ENCODE measurements at regions not wholly inside any gene's neighbourhood (a gene's known extent, or its start where the extent isn't known, plus 50 kb on each side); places are given as distances from the start of the nearest gene placed in this dataset.

GRCh38 chr13:102993348-102993747 lies 72.9 kb downstream of the SLC10A2 start:
- no peaks in the 10 kb centered on the region for H3K36me3 ChIP-seq (ENCODE audit: control insufficient read depth, insufficient read depth, low read length)
- no peak overlapping the region for H3K27ac ChIP-seq (ENCODE audit: low read depth, low read length)
- H3K4me2 ChIP-seq (ENCODE audit: low read length): no peak overlapping the region
- no peak overlapping the region for H4K8ac ChIP-seq (ENCODE audit: low read depth, low read length)
- no peak overlapping the region for H3K4ac ChIP-seq (ENCODE audit: low read depth, low read length)
- H2AK5ac ChIP-seq (ENCODE audit: low read length): no peak overlapping the region
- no peak overlapping the region for H3K9ac ChIP-seq (ENCODE audit: low read length)
- H3K4me3 ChIP-seq (ENCODE audit: low read length): no peak overlapping the region
- H3K79me2 ChIP-seq (ENCODE audit: control insufficient read depth, insufficient read depth, low read length): no peaks in the 10 kb centered on the region
- no peaks in the 10 kb centered on the region for H3K4me1 ChIP-seq (ENCODE audit: control insufficient read depth, low read depth, low read length)
- H3K27me3 ChIP-seq (ENCODE audit: insufficient read depth, low read length, poor library complexity): no peaks in the 10 kb centered on the region
- H2BK15ac ChIP-seq (replicated peaks; ENCODE audit: low read depth): no peak overlapping the region
- no peak overlapping the region for H3K56ac ChIP-seq (ENCODE audit: low read length)
- no peak overlapping the region for H2BK120ac ChIP-seq (ENCODE audit: low read depth, low read length)
- no peak overlapping the region for H2BK5ac ChIP-seq (ENCODE audit: low read length)
- no peak for DNase-seq
- no peak overlapping the region for H3K23ac ChIP-seq (ENCODE audit: low read length)
- no peak overlapping the region for H3K18ac ChIP-seq (ENCODE audit: low read length)
- H4K5ac ChIP-seq (ENCODE audit: low read length): no peak overlapping the region
- no CpG with 5 or more reads among the region's 2 CpGs for WGBS (ENCODE audit: extremely low coverage, insufficient coverage, low lambda C conversion rate)
- no peaks in the 10 kb centered on the region for H3K79me1 ChIP-seq (ENCODE audit: low read length)

GRCh38 chr13:102984210-102984609 lies 82.0 kb downstream of the SLC10A2 start:
- WGBS (ENCODE audit: extremely low coverage, insufficient coverage, low lambda C conversion rate): no CpG with 5 or more reads among the region's 5 CpGs

GRCh38 chr13:102983496-102983895 lies 82.7 kb downstream of the SLC10A2 start:
- Histone ChIP-seq H3K79me1 (ENCODE audit: low read length) (no peaks in the 10 kb centered on the region), H3K27ac (ENCODE audit: low read depth, low read length) (no peak overlapping the region)

More at GRCh38 chr13:102984210-102984609, 82.0 kb downstream of the SLC10A2 start:
- Histone ChIP-seq H3K4me3 (ENCODE audit: low read length) (no peak overlapping the region), H3K23ac (ENCODE audit: low read length) (no peak overlapping the region), H3K36me3 (ENCODE audit: control insufficient read depth, insufficient read depth, low read length) (no peaks in the 10 kb centered on the region), H3K4me2 (ENCODE audit: low read length) (no peak overlapping the region), H3K79me1 (ENCODE audit: low read length) (no peaks in the 10 kb centered on the region), H2BK5ac (ENCODE audit: low read length) (no peak overlapping the region), H3K27me3 (ENCODE audit: insufficient read depth, low read length, poor library complexity) (no peaks in the 10 kb centered on the region), H4K5ac (ENCODE audit: low read length) (no peak overlapping the region), H3K4me1 (ENCODE audit: control insufficient read depth, low read depth, low read length) (no peaks in the 10 kb centered on the region), H3K56ac (ENCODE audit: low read length) (no peak overlapping the region), H2AK5ac (ENCODE audit: low read length) (no peak overlapping the region), H3K79me2 (ENCODE audit: control insufficient read depth, insufficient read depth, low read length) (no peaks in the 10 kb centered on the region), H2BK15ac (replicated peaks; ENCODE audit: low read depth) (no peak overlapping the region), H3K18ac (ENCODE audit: low read length) (no peak overlapping the region), H3K27ac (ENCODE audit: low read depth, low read length) (no peak overlapping the region), H2BK120ac (ENCODE audit: low read depth, low read length) (no peak overlapping the region), H3K4ac (ENCODE audit: low read depth, low read length) (no peak overlapping the region), H3K9ac (ENCODE audit: low read length) (no peak overlapping the region), H4K8ac (ENCODE audit: low read depth, low read length) (no peak overlapping the region)
- no peak for DNase-seq

GRCh38 chr13:102980331-102980982 lies 85.8 kb downstream of the SLC10A2 start:
- Histone ChIP-seq H3K9ac (ENCODE audit: low read length) (no peak overlapping the region), H3K4me3 (ENCODE audit: low read length) (no peak overlapping the region), H3K27ac (ENCODE audit: low read depth, low read length) (no peak overlapping the region), H4K5ac (ENCODE audit: low read length) (no peak overlapping the region), H3K56ac (ENCODE audit: low read length) (no peak overlapping the region), H3K4me2 (ENCODE audit: low read length) (no peak overlapping the region), H2BK5ac (ENCODE audit: low read length) (no peak overlapping the region), H2BK15ac (replicated peaks; ENCODE audit: low read depth) (no peak overlapping the region), H2BK120ac (ENCODE audit: low read depth, low read length) (no peak overlapping the region), H3K27me3 (ENCODE audit: insufficient read depth, low read length, poor library complexity) (no peaks in the 10 kb centered on the region), H3K18ac (ENCODE audit: low read length) (no peak overlapping the region), H3K4ac (ENCODE audit: low read depth, low read length) (no peak overlapping the region), H3K36me3 (ENCODE audit: control insufficient read depth, insufficient read depth, low read length) (no peaks in the 10 kb centered on the region), H3K4me1 (ENCODE audit: control insufficient read depth, low read depth, low read length) (no peaks in the 10 kb centered on the region), H4K8ac (ENCODE audit: low read depth, low read length) (no peak overlapping the region), H3K23ac (ENCODE audit: low read length) (no peak overlapping the region), H3K79me1 (ENCODE audit: low read length) (no peaks in the 10 kb centered on the region), H2AK5ac (ENCODE audit: low read length) (no peak overlapping the region), H3K79me2 (ENCODE audit: control insufficient read depth, insufficient read depth, low read length) (no peaks in the 10 kb centered on the region)
- WGBS (ENCODE audit: extremely low coverage, insufficient coverage, low lambda C conversion rate): no CpG with 5 or more reads among the region's 7 CpGs
- DNase-seq: no peak

More at GRCh38 chr13:102983496-102983895, 82.7 kb downstream of the SLC10A2 start:
- no peak overlapping the region for H4K5ac ChIP-seq (ENCODE audit: low read length)
- no peaks in the 10 kb centered on the region for H3K36me3 ChIP-seq (ENCODE audit: control insufficient read depth, insufficient read depth, low read length)
- no peak overlapping the region for H3K9ac ChIP-seq (ENCODE audit: low read length)
- H3K4ac ChIP-seq (ENCODE audit: low read depth, low read length): no peak overlapping the region
- H3K27me3 ChIP-seq (ENCODE audit: insufficient read depth, low read length, poor library complexity): no peaks in the 10 kb centered on the region
- WGBS (ENCODE audit: extremely low coverage, insufficient coverage, low lambda C conversion rate): no CpG with 5 or more reads among the region's 3 CpGs
- H2BK15ac ChIP-seq (replicated peaks; ENCODE audit: low read depth): no peak overlapping the region
- H2AK5ac ChIP-seq (ENCODE audit: low read length): no peak overlapping the region
- no peak overlapping the region for H4K8ac ChIP-seq (ENCODE audit: low read depth, low read length)
- no peak overlapping the region for H3K4me2 ChIP-seq (ENCODE audit: low read length)
- no peak overlapping the region for H2BK5ac ChIP-seq (ENCODE audit: low read length)
- no peak overlapping the region for H3K23ac ChIP-seq (ENCODE audit: low read length)
- H3K56ac ChIP-seq (ENCODE audit: low read length): no peak overlapping the region
- H2BK120ac ChIP-seq (ENCODE audit: low read depth, low read length): no peak overlapping the region
- H3K4me1 ChIP-seq (ENCODE audit: control insufficient read depth, low read depth, low read length): no peaks in the 10 kb centered on the region
- no peak overlapping the region for H3K4me3 ChIP-seq (ENCODE audit: low read length)
- H3K18ac ChIP-seq (ENCODE audit: low read length): no peak overlapping the region
- DNase-seq: no peak
- no peaks in the 10 kb centered on the region for H3K79me2 ChIP-seq (ENCODE audit: control insufficient read depth, insufficient read depth, low read length)

GRCh38 chr13:102978168-102978567 lies 88.0 kb downstream of the SLC10A2 start:
- Histone ChIP-seq H3K56ac (ENCODE audit: low read length) (no peak overlapping the region), H3K36me3 (ENCODE audit: control insufficient read depth, insufficient read depth, low read length) (no peaks in the 10 kb centered on the region), H2AK5ac (ENCODE audit: low read length) (no peak overlapping the region), H3K79me1 (ENCODE audit: low read length) (no peaks in the 10 kb centered on the region), H3K4ac (ENCODE audit: low read depth, low read length) (no peak overlapping the region), H2BK120ac (ENCODE audit: low read depth, low read length) (no peak overlapping the region), H3K18ac (ENCODE audit: low read length) (no peak overlapping the region), H3K79me2 (ENCODE audit: control insufficient read depth, insufficient read depth, low read length) (no peaks in the 10 kb centered on the region), H3K23ac (ENCODE audit: low read length) (no peak overlapping the region), H4K5ac (ENCODE audit: low read length) (no peak overlapping the region), H2BK15ac (replicated peaks; ENCODE audit: low read depth) (no peak overlapping the region), H3K4me1 (ENCODE audit: control insufficient read depth, low read depth, low read length) (no peaks in the 10 kb centered on the region), H2BK5ac (ENCODE audit: low read length) (no peak overlapping the region), H3K9ac (ENCODE audit: low read length) (no peak overlapping the region), H4K8ac (ENCODE audit: low read depth, low read length) (no peak overlapping the region), H3K27ac (ENCODE audit: low read depth, low read length) (no peak overlapping the region), H3K4me2 (ENCODE audit: low read length) (no peak overlapping the region), H3K4me3 (ENCODE audit: low read length) (no peak overlapping the region), H3K27me3 (ENCODE audit: insufficient read depth, low read length, poor library complexity) (no peaks in the 10 kb centered on the region)
- no peak for DNase-seq
- no CpG with 5 or more reads among the region's 4 CpGs for WGBS (ENCODE audit: extremely low coverage, insufficient coverage, low lambda C conversion rate)

GRCh38 chr13:102977471-102977870 lies 88.7 kb downstream of the SLC10A2 start:
- H4K5ac ChIP-seq (ENCODE audit: low read length): no peak overlapping the region
- no peaks in the 10 kb centered on the region for H3K4me1 ChIP-seq (ENCODE audit: control insufficient read depth, low read depth, low read length)
- no peak overlapping the region for H2BK5ac ChIP-seq (ENCODE audit: low read length)
- H3K4ac ChIP-seq (ENCODE audit: low read depth, low read length): no peak overlapping the region
- no peak overlapping the region for H2BK120ac ChIP-seq (ENCODE audit: low read depth, low read length)
- no peaks in the 10 kb centered on the region for H3K79me2 ChIP-seq (ENCODE audit: control insufficient read depth, insufficient read depth, low read length)
- no peak for DNase-seq
- H3K56ac ChIP-seq (ENCODE audit: low read length): no peak overlapping the region
- H3K79me1 ChIP-seq (ENCODE audit: low read length): no peaks in the 10 kb centered on the region
- WGBS (ENCODE audit: extremely low coverage, insufficient coverage, low lambda C conversion rate): no CpG with 5 or more reads among the region's 2 CpGs
- H3K27me3 ChIP-seq (ENCODE audit: insufficient read depth, low read length, poor library complexity): no peaks in the 10 kb centered on the region
- H3K9ac ChIP-seq (ENCODE audit: low read length): no peak overlapping the region
- H3K36me3 ChIP-seq (ENCODE audit: control insufficient read depth, insufficient read depth, low read length): no peaks in the 10 kb centered on the region
- H2BK15ac ChIP-seq (replicated peaks; ENCODE audit: low read depth): no peak overlapping the region
- no peak overlapping the region for H2AK5ac ChIP-seq (ENCODE audit: low read length)
- no peak overlapping the region for H3K27ac ChIP-seq (ENCODE audit: low read depth, low read length)
- H3K18ac ChIP-seq (ENCODE audit: low read length): no peak overlapping the region
- no peak overlapping the region for H3K23ac ChIP-seq (ENCODE audit: low read length)
- H3K4me3 ChIP-seq (ENCODE audit: low read length): no peak overlapping the region
- H3K4me2 ChIP-seq (ENCODE audit: low read length): no peak overlapping the region
- H4K8ac ChIP-seq (ENCODE audit: low read depth, low read length): no peak overlapping the region

All from mesendoderm (in vitro differentiated cells).